WI38 (cell line): ENCODE measurements at regions not wholly inside any gene's neighbourhood (a gene's known extent, or its start where the extent isn't known, plus 50 kb on each side); places are given as distances from the start of the nearest gene placed in this dataset.

ENCODE experiments used
- H3K4me3 ChIP-seq: 2 replicates; pipeline ENCODE4 v1.5.1; 2011; ENCODE audit warnings: low read depth, mild to moderate bottlenecking, control low read depth, low read length
- TF ChIP-seq, protein P1 (sequence below): IDR thresholded peaks from 2 replicates; pipeline ENCODE4 v1.5.1; 2012; ENCODE audit warnings: low read depth, mild to moderate bottlenecking, control low read depth, low read length

DNA sequence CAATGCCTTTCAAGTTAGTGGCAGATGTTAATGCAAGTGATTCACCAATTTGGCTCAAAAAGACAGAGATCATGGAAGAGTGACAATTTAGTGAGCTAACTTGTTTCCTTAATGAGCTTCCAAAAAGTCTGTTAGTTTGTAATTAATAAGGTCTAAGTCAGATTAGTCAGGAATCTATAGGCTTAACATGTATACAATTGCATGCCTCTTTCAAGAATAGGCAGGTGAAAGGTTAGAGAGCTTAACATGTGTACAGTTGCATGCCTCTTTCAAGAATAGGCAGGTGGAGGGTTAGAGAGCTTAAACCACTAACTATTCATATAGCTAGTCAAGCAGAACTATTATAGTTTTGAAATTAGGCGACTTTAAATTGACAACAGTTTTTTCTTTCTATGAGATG is 663.8 kb downstream of the C12orf50 start:
- H3K4me3 ChIP-seq, result no peak overlapping the region
- TF ChIP-seq, protein P1, sequence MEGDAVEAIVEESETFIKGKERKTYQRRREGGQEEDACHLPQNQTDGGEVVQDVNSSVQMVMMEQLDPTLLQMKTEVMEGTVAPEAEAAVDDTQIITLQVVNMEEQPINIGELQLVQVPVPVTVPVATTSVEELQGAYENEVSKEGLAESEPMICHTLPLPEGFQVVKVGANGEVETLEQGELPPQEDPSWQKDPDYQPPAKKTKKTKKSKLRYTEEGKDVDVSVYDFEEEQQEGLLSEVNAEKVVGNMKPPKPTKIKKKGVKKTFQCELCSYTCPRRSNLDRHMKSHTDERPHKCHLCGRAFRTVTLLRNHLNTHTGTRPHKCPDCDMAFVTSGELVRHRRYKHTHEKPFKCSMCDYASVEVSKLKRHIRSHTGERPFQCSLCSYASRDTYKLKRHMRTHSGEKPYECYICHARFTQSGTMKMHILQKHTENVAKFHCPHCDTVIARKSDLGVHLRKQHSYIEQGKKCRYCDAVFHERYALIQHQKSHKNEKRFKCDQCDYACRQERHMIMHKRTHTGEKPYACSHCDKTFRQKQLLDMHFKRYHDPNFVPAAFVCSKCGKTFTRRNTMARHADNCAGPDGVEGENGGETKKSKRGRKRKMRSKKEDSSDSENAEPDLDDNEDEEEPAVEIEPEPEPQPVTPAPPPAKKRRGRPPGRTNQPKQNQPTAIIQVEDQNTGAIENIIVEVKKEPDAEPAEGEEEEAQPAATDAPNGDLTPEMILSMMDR, result no peak

DNA sequence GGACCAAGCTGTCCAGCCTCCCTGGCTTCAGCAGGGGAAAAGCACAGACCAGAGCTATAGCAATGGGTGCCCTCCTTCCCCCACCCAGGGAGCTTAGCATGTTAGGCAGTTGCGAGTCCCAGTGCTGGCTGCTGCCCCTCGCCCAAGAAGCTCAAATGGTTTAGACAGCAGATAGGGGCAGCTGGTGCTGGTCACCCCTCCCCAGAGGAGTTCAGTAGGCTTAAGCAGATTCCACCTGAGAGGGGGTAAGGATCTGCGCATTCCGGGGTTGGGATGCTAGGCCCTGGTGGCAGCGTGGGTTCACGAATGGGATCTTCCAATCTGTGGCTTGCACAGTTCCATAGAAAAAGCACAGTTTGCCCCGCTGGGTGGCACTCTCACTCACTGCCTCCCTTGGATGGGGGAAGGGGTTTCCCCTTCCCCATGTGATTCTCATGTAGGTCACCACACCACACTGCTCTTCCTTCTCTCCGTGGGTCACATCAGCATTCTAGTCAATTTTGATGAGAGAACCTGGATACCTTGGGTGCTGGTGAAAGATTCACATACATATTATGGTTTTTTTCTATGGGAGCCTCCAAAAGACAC is 665.6 kb downstream of the C12orf50 start:
- TF ChIP-seq, protein P1, result no peak
- no peak overlapping the region for H3K4me3 ChIP-seq

DNA sequence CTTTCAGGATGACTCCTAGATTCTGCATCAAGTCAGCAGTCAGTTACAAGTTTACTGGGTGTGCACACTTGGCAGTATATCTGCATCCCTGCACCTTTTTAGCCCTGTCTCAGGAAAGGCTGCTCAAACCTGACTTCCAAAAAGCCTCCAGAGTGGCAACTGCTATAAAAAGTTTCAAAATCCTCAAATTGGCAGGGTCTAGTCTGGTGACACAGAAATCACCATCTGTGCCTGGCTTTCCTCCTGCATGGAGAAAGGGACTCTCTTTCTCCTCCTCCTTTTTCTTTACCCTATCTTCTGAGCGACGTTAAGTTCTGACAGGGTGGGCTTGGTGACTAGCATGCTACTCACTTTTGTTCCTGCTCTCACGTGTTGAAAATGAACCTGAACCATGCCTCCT is 679.5 kb downstream of the C12orf50 start:
- no peak overlapping the region for H3K4me3 ChIP-seq
- TF ChIP-seq, protein P1, result no peak

DNA sequence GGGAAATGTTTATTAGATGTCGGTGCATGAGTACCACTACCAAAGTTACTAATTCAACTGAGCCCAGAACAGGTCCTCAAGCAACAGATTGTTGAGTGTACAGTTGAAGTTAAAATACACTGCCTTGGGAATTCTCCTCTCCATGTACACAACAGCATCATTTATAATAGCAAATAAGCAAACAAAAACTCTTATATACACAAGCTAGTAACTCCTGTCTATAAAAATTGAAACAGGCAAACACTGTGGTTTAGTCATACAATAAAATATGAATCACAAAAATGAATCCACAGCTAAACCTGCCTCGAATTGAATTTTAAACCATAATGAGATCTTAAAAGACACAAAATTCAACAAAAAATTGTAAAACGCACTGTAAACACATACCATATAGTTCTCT is 681.1 kb downstream of the C12orf50 start:
- no peak overlapping the region for H3K4me3 ChIP-seq
- TF ChIP-seq, protein P1, result no peak

DNA sequence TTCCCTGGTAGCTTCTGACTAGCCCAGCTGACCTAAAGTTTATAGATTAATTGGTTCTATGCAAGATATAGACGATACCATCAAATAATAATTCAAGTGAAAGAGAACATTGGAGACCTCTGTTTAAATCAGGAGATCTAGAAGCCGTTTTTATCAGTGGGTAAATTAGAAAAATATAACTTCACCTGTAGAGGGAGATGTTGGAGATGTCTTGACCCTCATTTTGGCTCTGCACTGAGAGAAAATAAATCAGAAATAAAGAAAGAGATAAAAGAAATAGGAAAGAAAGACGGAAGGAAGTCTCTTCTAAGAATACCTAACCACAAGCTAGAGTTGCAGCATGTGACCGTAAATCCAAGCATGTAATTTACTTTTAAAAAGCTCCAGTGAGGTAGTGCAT is 684.5 kb downstream of the C12orf50 start:
- H3K4me3 ChIP-seq, result no peak overlapping the region
- TF ChIP-seq, protein P1, result no peak

DNA sequence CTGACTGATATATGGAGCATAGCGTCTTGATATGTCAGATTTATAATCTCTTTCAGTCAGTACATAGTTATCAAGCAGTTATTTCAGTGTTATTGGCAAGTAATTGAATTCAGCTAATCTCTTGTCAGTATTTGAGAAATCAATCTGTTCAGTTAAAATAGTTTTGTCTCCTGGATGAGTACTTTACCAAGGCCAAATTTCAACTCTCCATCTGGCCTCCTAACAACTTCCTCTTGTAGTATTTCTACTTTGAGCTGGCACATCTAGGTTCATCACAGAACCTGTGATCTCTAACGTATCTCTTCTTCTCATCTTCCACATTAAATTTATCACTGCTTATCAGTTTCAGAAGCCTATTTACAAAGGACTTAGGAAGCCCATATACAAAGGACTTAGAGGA is 690.5 kb downstream of the C12orf50 start:
- TF ChIP-seq, protein P1, result no peak
- H3K4me3 ChIP-seq, result no peak overlapping the region

DNA sequence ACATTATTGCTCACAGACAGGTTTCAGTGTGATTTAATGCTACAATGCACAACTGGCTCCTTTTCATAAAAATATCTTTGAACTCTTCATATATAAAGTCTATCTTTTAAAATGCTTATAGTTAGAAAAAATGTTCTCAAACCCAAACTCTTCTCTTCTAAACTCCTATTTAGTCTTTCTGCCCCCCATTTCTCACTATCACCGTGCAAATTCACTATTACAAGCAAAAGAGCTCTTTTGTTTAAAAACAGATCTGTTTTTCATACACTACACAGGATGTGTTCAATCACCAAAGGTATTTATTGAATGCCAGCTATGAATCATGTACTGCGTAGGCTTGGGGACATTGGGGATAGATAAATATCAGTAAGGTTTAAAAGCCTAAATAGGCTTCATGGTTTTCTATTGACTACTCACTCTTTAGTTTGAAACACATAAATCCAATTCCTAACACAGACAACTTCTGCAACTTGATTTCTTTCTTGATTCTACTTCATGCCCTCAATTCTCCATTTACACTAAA is 692.3 kb downstream of the C12orf50 start:
- no peak overlapping the region for H3K4me3 ChIP-seq
- TF ChIP-seq, protein P1, result no peak
